ENCODE measurements at regions not wholly inside any gene's neighbourhood (a gene's known extent, or its start where the extent isn't known, plus 50 kb on each side); places are given as distances from the start of the nearest gene placed in this dataset.

- Histone ChIP-seq H3K36me3 (replicated peaks in 1 of 2) (no peaks in the 10 kb centered on the region), H3K4me3 (no peak overlapping the region), H3K9me3 (replicated peaks in 1 of 3) (no peaks in the 10 kb centered on the region), H3K27ac (no peak overlapping the region), H3K27me3 (no peaks in the 10 kb centered on the region), H3K4me1 (replicated peaks in 1 of 2) (no peaks in the 10 kb centered on the region)
- intact Hi-C loops (cut with DNase I) = no loop called here
- DNase-seq = no peak
- 37 to 75% (median 45%) methylated on average over 1 of the region's 1 CpG for WGBS, 4 donors
- TF ChIP-seq POLR2A (IDR thresholded peaks at IDR 0.05) = no peak
- TF ChIP-seq, protein P1, sequence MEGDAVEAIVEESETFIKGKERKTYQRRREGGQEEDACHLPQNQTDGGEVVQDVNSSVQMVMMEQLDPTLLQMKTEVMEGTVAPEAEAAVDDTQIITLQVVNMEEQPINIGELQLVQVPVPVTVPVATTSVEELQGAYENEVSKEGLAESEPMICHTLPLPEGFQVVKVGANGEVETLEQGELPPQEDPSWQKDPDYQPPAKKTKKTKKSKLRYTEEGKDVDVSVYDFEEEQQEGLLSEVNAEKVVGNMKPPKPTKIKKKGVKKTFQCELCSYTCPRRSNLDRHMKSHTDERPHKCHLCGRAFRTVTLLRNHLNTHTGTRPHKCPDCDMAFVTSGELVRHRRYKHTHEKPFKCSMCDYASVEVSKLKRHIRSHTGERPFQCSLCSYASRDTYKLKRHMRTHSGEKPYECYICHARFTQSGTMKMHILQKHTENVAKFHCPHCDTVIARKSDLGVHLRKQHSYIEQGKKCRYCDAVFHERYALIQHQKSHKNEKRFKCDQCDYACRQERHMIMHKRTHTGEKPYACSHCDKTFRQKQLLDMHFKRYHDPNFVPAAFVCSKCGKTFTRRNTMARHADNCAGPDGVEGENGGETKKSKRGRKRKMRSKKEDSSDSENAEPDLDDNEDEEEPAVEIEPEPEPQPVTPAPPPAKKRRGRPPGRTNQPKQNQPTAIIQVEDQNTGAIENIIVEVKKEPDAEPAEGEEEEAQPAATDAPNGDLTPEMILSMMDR (IDR thresholded peaks at IDR 0.05) = no peak
These were observed 484.3 kb downstream of the ADRA2A start for GRCh38 chr10:111561124-111561523.

GRCh38 chr10:111565542-111565941 is 488.7 kb downstream of the ADRA2A start:
- no peaks in the 10 kb centered on the region for H3K27me3 ChIP-seq
- DNase-seq = no peak
- no peak for TF ChIP-seq POLR2A (IDR thresholded peaks at IDR 0.05)
- TF ChIP-seq, protein P1 (IDR thresholded peaks at IDR 0.05) = no peak
- intact Hi-C loops (cut with DNase I) = no loop called here
- no peak overlapping the region for H3K27ac ChIP-seq
- H3K36me3 ChIP-seq (replicated peaks in 1 of 2) = no peaks in the 10 kb centered on the region
- no peaks in the 10 kb centered on the region for H3K9me3 ChIP-seq (replicated peaks in 1 of 3)
- no peak overlapping the region for H3K4me3 ChIP-seq
- H3K4me1 ChIP-seq (replicated peaks in 1 of 2) = no peaks in the 10 kb centered on the region

DNA sequence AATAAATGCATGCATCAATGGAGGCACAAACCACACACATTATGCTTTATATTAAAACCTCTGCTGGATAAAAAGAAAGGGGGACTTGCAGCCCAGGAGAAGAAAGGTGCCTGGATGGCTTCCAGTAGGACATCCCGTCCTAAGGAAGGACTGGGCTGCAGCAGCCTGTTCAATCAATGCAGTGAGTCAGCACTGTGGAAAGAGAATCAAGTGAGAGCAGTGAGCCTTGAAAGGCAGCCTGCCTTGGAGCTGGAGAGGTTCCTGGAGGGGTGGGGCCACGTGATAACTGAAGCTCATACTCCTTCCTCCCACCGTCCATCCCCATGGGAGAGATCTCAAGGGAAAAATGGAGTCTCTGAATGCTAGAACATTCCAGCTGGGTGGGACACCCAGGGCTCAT is 501.2 kb downstream of the ADRA2A start:
- no peak overlapping the region for H3K4me3 ChIP-seq
- H3K27me3 ChIP-seq = no peaks in the 10 kb centered on the region
- H3K36me3 ChIP-seq (replicated peaks in 1 of 2) = no peaks in the 10 kb centered on the region
- no peaks in the 10 kb centered on the region for H3K4me1 ChIP-seq (replicated peaks in 1 of 2)
- no peak for TF ChIP-seq POLR2A (IDR thresholded peaks at IDR 0.05)
- TF ChIP-seq, protein P1 (IDR thresholded peaks at IDR 0.05) = no peak
- H3K9me3 ChIP-seq (replicated peaks in 1 of 3) = no peaks in the 10 kb centered on the region
- peak in 4 of 7 donors; percentile 7 to 18 (median 17) for DNase-seq
- intact Hi-C loops (cut with DNase I) = no loop called here
- H3K27ac ChIP-seq = no peak overlapping the region
- WGBS, 4 donors = 19 to 36% (median 32%) methylated on average over 3 of the region's 3 CpGs

DNA sequence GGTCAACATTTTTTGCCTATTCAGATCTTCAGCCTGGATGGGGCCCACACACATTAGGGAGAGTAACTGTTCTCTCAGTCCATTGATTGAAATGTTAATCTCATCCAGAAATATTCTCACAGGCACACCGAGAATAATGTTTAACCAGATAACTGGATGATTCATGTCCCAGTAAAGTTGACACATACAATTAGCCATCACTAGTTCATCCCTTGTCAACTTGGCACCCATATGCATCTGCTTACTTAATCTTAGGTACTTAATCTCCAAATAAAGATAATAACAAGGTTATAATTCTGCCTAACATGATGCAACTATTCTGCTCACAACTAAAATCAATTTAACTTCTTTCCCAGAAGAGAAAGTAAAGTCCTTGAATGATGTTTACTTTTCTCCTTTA is 502.6 kb downstream of the ADRA2A start:
- H3K4me3 ChIP-seq = no peak overlapping the region
- TF ChIP-seq POLR2A (IDR thresholded peaks at IDR 0.05) = no peak
- TF ChIP-seq, protein P1 (IDR thresholded peaks at IDR 0.05) = no peak
- H3K9me3 ChIP-seq (replicated peaks in 1 of 3) = no peaks in the 10 kb centered on the region
- H3K27ac ChIP-seq = no peak overlapping the region
- H3K27me3 ChIP-seq = no peaks in the 10 kb centered on the region
- 19 to 32% (median 25%) methylated on average over 1 of the region's 1 CpG for WGBS, 4 donors
- H3K36me3 ChIP-seq (replicated peaks in 1 of 2) = no peaks in the 10 kb centered on the region
- H3K4me1 ChIP-seq (replicated peaks in 1 of 2) = no peaks in the 10 kb centered on the region
- no peak for DNase-seq
- intact Hi-C loops (cut with DNase I) = no loop called here
